Activated CD8-positive, alpha-beta memory T cell treated with anti-CD3 and anti-CD28 coated beads for 48 hours (primary cell): ENCODE measurements at regions not wholly inside any gene's neighbourhood (a gene's known extent, or its start where the extent isn't known, plus 50 kb on each side); places are given as distances from the start of the nearest gene placed in this dataset.
"Not testable (repeated sequence)": the region's sequence is repeated elsewhere in the genome, so short reads cannot be mapped to it uniquely, and the experiment has no call there.

Source experiments
- DNase-seq, 3 experiments: peaks; one replicate each; pipeline ENCODE4 v3.0.0-alpha.2; 2020; ENCODE audit warnings: low read depth in 2 of 3, low spot score in 2 of 3

GRCh38 chr21:15119486-15119885, 54.7 kb upstream of the NRIP1 start:
- no peak for DNase-seq

GRCh38 chr21:15121097-15121654, 56.4 kb upstream of the NRIP1 start:
- DNase-seq = no peak

GRCh38 chr21:15121655-15122120, 56.9 kb upstream of the NRIP1 start:
- DNase-seq = no peak

- DNase-seq = no peak
These were observed 57.4 kb upstream of the NRIP1 start for GRCh38 chr21:15122241-15122640.

- DNase-seq = no peak
These were observed 59.9 kb upstream of the NRIP1 start for GRCh38 chr21:15124731-15125130.

- no peak for DNase-seq
These were observed 62.1 kb upstream of the NRIP1 start for GRCh38 chr21:15126948-15127347.

- no peak for DNase-seq
These were observed 62.6 kb upstream of the NRIP1 start for GRCh38 chr21:15127437-15127836.

- no peak for DNase-seq
These were observed 63.5 kb upstream of the NRIP1 start for GRCh38 chr21:15128267-15128666.

- not testable (repeated sequence) for DNase-seq
These were observed 63.9 kb upstream of the NRIP1 start for GRCh38 chr21:15128714-15129113.

- no peak for DNase-seq
These were observed 65.5 kb upstream of the NRIP1 start for GRCh38 chr21:15130326-15130725.

GRCh38 chr21:15130751-15131150, 66.0 kb upstream of the NRIP1 start:
- DNase-seq = no peak

- no peak for DNase-seq
These were observed 68.0 kb upstream of the NRIP1 start for GRCh38 chr21:15132781-15133180.

GRCh38 chr21:15134701-15135470, 70.1 kb upstream of the NRIP1 start:
- DNase-seq = no peak

- no peak for DNase-seq
These were observed 71.2 kb upstream of the NRIP1 start for GRCh38 chr21:15135867-15136629.

GRCh38 chr21:15138490-15138889, 73.7 kb upstream of the NRIP1 start:
- no peak for DNase-seq

- no peak for DNase-seq
These were observed 75.1 kb upstream of the NRIP1 start for GRCh38 chr21:15139898-15140297.

- DNase-seq = no peak
These were observed 75.7 kb upstream of the NRIP1 start for GRCh38 chr21:15140321-15141019.

- DNase-seq = no peak
These were observed 76.6 kb upstream of the NRIP1 start for GRCh38 chr21:15141261-15141970.

GRCh38 chr21:15144026-15144425, 79.2 kb upstream of the NRIP1 start:
- DNase-seq = no peak

- DNase-seq = no peak
These were observed 83.6 kb upstream of the NRIP1 start for GRCh38 chr21:15148437-15148836.
